NB4 (cell line): ENCODE measurements at regions not wholly inside any gene's neighbourhood (a gene's known extent, or its start where the extent isn't known, plus 50 kb on each side); places are given as distances from the start of the nearest gene placed in this dataset.

Source experiments
- POLR2A ChIP-seq: IDR thresholded peaks from 2 replicates; pipeline ENCODE4 v1.6.1; 2011; ENCODE audit warnings: mild to moderate bottlenecking; ENCODE audit not compliant: insufficient read length; ENCODE audit errors: extremely low read depth
- TF ChIP-seq, protein P1 (sequence below): IDR thresholded peaks from one replicate; pipeline ENCODE4 v1.5.1; 2012; ENCODE audit warnings: low read depth, low read length
- TF ChIP-seq, protein P2 (sequence below): IDR thresholded peaks from 2 replicates; pipeline ENCODE4 v1.6.1; 2011; ENCODE audit warnings: low read depth, low read length

DNA sequence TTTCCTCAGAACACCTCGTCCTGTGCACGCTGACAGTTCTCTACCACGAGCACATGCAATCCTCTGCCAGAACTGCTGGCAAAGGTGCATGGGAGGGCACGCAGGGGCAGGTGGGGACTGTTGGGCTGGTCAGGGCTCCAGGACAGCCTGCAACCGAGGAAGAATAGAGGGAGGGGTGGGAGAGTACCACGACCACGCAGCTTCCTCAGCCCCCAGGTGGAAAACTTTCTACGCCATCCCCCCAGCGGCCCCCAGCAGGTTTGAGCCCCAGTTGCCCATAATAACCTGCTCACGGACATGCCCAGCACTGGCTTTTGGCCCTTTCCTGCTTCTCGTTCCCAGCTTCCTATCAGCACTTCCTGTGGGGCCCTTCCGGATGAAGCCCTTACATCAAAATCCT, 199.3 kb downstream of the C16orf95 start:
- TF ChIP-seq, protein P1, sequence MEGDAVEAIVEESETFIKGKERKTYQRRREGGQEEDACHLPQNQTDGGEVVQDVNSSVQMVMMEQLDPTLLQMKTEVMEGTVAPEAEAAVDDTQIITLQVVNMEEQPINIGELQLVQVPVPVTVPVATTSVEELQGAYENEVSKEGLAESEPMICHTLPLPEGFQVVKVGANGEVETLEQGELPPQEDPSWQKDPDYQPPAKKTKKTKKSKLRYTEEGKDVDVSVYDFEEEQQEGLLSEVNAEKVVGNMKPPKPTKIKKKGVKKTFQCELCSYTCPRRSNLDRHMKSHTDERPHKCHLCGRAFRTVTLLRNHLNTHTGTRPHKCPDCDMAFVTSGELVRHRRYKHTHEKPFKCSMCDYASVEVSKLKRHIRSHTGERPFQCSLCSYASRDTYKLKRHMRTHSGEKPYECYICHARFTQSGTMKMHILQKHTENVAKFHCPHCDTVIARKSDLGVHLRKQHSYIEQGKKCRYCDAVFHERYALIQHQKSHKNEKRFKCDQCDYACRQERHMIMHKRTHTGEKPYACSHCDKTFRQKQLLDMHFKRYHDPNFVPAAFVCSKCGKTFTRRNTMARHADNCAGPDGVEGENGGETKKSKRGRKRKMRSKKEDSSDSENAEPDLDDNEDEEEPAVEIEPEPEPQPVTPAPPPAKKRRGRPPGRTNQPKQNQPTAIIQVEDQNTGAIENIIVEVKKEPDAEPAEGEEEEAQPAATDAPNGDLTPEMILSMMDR: no peak
- no peak for TF ChIP-seq POLR2A
- TF ChIP-seq, protein P2, sequence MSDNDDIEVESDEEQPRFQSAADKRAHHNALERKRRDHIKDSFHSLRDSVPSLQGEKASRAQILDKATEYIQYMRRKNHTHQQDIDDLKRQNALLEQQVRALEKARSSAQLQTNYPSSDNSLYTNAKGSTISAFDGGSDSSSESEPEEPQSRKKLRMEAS: no peak
